ENCODE measurements at regions not wholly inside any gene's neighbourhood (a gene's known extent, or its start where the extent isn't known, plus 50 kb on each side); places are given as distances from the start of the nearest gene placed in this dataset.

GRCh38 chr6:21381331-21381963 lies 212.1 kb upstream of the SOX4 start:
- peak; percentile 18 for DNase-seq (ENCODE audit: low spot score)

- no peak for DNase-seq (ENCODE audit: low spot score)
Measured at GRCh38 chr6:21382821-21383449, 210.6 kb upstream of the SOX4 start.

GRCh38 chr6:21383450-21384085 lies 210.0 kb upstream of the SOX4 start:
- DNase-seq (ENCODE audit: low spot score), result no peak

- DNase-seq (ENCODE audit: low spot score), result peak; percentile 47
Measured at GRCh38 chr6:21384216-21384615, 209.3 kb upstream of the SOX4 start.

- no peak for DNase-seq (ENCODE audit: low spot score)
Measured at GRCh38 chr6:21386744-21387143, 206.8 kb upstream of the SOX4 start.

GRCh38 chr6:21390532-21391213 lies 202.9 kb upstream of the SOX4 start:
- no peak for DNase-seq (ENCODE audit: low spot score)

GRCh38 chr6:21392177-21392576 lies 201.4 kb upstream of the SOX4 start:
- DNase-seq (ENCODE audit: low spot score), result no peak

- peak; percentile 21 for DNase-seq (ENCODE audit: low spot score)
Measured at GRCh38 chr6:21393441-21394165, 199.9 kb upstream of the SOX4 start.

- no peak for DNase-seq (ENCODE audit: low spot score)
Measured at GRCh38 chr6:21395121-21395520, 198.4 kb upstream of the SOX4 start.

- peak; percentile 72 for DNase-seq (ENCODE audit: low spot score)
Measured at GRCh38 chr6:21396313-21396712, 197.2 kb upstream of the SOX4 start.

GRCh38 chr6:21398741-21399325 lies 194.7 kb upstream of the SOX4 start:
- no peak for DNase-seq (ENCODE audit: low spot score)

GRCh38 chr6:21402368-21402767 lies 191.2 kb upstream of the SOX4 start:
- DNase-seq (ENCODE audit: low spot score), result peak; percentile 82

GRCh38 chr6:21404577-21404976 lies 189.0 kb upstream of the SOX4 start:
- no peak for DNase-seq (ENCODE audit: low spot score)

- no peak for DNase-seq (ENCODE audit: low spot score)
Measured at GRCh38 chr6:21406316-21406715, 187.2 kb upstream of the SOX4 start.

GRCh38 chr6:21409231-21409630 lies 184.3 kb upstream of the SOX4 start:
- DNase-seq (ENCODE audit: low spot score), result no peak

- DNase-seq (ENCODE audit: low spot score), result no peak
Measured at GRCh38 chr6:21413428-21413827, 180.1 kb upstream of the SOX4 start.

GRCh38 chr6:21414065-21414464 lies 179.5 kb upstream of the SOX4 start:
- no peak for DNase-seq (ENCODE audit: low spot score)

GRCh38 chr6:21420146-21420878 lies 173.2 kb upstream of the SOX4 start:
- DNase-seq (ENCODE audit: low spot score), result no peak

- no peak for DNase-seq (ENCODE audit: low spot score)
Measured at GRCh38 chr6:21420926-21421325, 172.6 kb upstream of the SOX4 start.

- DNase-seq (ENCODE audit: low spot score), result no peak
Measured at GRCh38 chr6:21423106-21423854, 170.3 kb upstream of the SOX4 start.
